ENCODE measurements at regions not wholly inside any gene's neighbourhood (a gene's known extent, or its start where the extent isn't known, plus 50 kb on each side); places are given as distances from the start of the nearest gene placed in this dataset.
A peak's percentile ranks its signal among the peaks of the same experiment; 100 is the strongest.
"Not testable (repeated sequence)": the region's sequence is repeated elsewhere in the genome, so short reads cannot be mapped to it uniquely, and the experiment has no call there.

DNA sequence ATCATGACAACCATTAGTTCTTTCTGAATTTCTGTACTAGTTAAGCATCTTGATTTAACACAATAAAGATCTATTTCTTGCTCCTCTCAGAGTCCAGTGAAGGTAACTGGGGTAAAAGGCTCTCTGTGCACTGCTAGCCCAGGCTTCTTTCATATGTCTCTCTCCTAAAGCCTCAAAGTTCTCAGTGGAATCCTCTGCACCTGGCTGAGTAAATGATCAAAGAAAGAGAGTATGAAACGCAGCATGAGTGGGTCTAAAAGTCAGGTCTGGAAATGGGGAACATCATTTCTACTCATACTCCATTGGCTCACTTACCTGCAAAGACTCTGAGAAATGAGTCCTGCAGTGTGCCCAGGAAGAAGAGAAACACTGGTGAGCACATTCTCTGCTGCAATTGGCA is 418.5 kb downstream of the PTPRC start:
- no peak for DNase-seq

DNA sequence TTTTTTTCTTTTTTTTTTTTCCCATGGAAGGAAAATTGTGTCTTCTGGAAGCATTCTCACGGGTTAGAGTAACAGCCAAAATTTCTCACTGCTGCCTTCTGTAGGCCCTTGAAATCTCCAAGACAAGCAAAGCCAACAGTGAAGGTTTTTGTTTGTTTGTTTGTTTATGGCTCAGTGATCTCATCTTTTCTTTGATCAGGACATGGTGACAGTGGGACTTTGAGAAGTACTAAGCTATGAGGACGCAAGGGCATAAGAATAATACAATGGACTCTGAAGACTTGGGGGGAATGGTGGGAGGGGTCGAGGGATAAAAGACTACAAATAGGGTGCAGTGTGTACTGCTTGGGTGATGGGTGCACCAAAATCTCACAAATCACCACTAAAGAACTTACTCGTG is 419.4 kb downstream of the PTPRC start:
- no peak for DNase-seq

DNA sequence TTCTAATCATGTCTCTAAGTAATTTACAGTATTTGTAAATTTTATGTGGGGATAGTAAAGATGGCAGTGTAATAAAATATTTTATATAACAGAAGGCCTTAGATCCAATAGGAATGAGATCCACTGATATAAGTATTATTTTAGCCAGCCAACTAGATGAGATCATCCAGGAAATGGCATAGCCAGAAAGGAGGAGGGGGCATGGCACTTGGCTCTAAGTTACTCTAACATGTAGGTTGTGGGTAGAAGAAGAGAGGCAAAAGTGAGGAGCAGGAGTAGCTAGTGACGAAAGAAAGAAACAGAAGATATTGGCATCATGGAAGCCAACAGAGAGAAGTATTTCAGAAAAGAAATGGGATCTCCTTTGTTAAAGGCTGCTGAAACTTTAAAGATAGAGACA is 426.1 kb downstream of the PTPRC start:
- DNase-seq = no peak

DNA sequence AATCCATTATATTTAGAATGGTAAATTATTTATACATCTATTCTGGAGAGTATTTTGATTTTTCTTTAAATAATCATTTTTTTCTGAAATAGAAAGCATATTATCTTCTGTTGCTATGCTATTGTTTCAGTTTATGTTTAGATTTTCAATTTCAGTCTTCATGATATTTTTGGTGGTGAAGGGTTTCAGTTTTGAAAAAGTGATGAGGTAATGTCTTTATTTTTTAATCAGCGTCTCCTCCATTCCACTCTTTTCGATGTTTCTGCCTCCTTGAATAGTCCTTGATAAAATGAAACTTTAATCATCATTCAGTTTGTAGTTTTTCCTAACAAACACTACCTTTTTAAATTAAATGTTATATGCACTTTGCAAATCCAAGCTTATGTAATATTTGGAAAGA is 428.6 kb downstream of the PTPRC start:
- no peak for DNase-seq

DNA sequence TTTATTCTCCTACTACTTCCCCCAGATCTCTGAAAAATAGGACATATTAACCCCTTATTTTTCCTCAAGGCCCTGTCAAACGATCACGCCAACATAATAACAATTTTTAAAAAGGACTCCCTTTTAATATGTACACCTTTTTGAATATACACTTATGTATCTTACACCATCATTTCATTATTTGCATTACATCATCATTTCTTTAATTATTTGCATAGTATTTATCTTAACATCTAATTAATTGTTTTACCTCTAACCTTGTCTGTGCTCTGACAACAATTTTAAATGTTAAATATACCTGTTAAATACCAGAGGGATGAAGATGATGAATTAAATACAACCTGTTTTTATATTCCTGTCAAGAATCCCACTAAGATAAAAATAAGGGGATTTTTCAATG is 432.2 kb downstream of the PTPRC start:
- no peak for DNase-seq

- no peak for DNase-seq
Observed at GRCh38 chr1:199073166-199073565, 434.3 kb downstream of the PTPRC start.

DNA sequence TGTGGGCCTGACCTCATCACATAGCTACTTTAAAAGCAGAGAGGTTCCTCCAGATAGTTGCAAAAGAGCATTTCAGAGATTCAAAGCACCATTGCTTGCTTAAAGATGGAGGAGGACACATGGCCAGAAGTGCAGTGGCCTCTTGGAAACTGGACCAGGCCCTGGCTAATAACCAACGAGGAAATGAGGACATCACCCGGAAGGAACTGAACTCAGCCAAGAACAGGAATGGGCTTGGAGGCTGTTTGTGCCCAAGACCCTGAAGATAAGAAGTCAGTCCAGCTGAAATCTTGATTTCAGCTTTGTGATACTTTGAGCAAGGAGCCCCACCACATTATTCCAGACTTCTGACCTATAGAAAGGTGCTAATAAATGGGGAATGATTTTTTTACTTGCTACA is 437.0 kb downstream of the PTPRC start:
- DNase-seq = no peak

DNA sequence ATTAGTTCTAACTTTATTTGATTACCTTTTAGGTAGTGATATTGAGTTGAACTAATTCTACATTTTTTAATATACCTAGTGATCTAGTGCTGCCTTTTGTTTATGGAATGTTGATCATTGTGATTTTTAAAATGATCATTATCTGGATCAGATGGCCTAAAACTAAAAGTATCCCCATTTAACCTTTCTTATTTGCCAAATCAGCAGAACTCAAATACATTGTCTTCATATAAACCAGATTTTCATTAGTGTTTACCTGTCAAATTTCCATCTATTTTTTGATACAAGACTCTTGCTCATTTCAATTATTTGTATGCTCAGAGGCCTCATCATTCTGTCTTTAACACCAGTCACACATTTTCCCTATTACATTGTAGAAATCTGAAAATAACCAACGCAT is 441.2 kb downstream of the PTPRC start:
- DNase-seq = no peak

- no peak for DNase-seq
Observed at GRCh38 chr1:199081739-199082138, 442.9 kb downstream of the PTPRC start.

GRCh38 chr1:199082778-199083389 is 444.0 kb downstream of the PTPRC start:
- DNase-seq = no peak

DNA sequence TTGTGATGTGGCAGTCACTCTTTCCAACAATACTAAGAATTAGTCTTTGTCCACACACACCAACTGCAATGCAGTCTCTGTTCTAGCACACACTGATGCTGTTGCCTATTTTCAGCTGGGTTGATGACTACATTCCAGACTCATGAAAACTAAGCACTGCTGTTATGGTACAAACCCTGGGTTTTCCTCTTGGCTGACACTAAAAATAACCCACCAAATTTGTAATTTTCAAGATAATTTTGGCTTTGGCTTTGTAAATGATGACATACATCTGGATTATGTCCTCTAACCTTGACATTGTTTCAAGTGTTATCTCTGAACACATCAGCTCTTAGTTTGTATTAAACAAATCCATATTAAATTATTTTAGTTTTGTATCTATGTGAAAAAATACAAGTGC is 444.8 kb downstream of the PTPRC start:
- DNase-seq = no peak

GRCh38 chr1:199084293-199084692 is 445.5 kb downstream of the PTPRC start:
- no peak for DNase-seq

- DNase-seq = no peak
Observed at GRCh38 chr1:199085903-199086302, 447.1 kb downstream of the PTPRC start.

DNA sequence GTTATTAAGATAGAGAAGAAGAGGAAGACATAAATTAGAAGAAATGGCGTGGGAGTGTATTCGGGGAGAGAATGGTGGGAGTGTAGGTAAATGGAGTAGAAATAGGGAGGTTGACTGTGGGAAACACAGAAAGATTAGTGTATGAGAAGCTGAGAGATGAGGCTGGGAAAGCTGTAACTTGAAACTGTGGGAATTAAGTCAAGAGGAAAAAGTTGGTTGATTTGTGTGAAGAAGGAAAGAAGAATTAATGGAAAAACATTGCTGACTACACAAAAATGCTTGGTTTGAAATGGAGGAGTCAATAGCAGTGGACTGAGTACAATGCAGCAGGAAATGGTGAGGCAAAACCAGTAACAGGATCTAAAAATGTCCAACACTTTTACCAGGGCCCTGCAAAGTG is 448.3 kb downstream of the PTPRC start:
- no peak for DNase-seq

DNA sequence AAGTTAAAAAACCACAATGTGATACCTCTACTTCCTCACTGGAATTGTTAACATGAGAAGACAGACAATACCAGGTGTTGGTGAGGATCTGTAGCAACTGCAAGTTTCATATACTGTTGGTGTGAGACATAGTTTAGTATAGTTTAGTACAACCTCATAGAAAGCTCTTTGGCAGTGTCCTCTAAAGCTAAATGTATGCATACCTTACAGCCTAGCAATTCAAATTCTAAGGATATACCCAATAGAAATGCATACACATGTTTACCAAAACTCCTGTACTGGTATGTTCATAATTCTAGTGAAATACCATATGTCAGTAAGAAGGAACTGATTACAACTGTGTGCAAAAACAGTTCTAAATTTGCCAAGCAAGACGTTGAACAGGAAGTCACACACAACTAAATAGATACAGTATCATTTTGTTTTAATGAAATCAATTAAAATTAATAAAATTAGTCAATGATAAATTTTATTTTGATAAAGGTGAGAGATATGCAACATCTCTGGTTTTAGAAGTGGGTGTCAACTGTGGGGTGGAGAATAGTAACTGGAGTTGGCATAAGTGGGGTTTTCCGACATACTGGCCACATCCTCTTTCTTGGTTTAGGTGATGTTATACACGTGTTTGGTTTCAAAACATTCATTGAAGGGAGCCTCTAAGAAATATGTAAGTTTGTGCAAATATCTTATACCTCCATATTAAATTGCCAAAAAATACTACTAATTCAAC is 450.7 kb downstream of the PTPRC start:
- DNase-seq = no peak

GRCh38 chr1:199095628-199096027 is 456.8 kb downstream of the PTPRC start:
- DNase-seq = not testable (repeated sequence)

- DNase-seq = no peak
Observed at GRCh38 chr1:199096591-199096990, 457.8 kb downstream of the PTPRC start.

DNA sequence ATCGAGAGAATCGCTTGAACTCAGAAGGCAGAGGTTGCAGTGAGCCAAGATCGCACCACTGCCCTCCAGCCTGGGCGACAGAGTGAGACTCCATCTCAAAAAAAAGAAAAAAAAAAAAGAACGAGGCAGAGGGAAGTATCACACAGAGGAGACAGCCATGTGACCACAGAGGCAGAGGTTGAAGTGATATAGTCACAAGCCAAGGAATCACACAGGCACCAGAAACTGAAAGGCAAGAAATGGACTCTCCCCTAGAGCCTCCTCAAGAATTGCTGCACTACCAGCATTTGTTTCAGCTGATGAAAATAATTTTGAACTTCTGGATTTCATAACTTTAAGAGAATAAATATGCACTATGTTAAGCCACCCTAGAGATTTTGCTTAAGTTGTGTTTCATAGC is 459.6 kb downstream of the PTPRC start:
- no peak for DNase-seq

- no peak for DNase-seq
Observed at GRCh38 chr1:199101139-199101538, 462.3 kb downstream of the PTPRC start.

- DNase-seq = no peak
Observed at GRCh38 chr1:199101635-199102034, 462.8 kb downstream of the PTPRC start.

GRCh38 chr1:199102239-199102638 is 463.4 kb downstream of the PTPRC start:
- no peak for DNase-seq

GRCh38 chr1:199109160-199109559 is 470.3 kb downstream of the PTPRC start:
- DNase-seq = no peak

DNA sequence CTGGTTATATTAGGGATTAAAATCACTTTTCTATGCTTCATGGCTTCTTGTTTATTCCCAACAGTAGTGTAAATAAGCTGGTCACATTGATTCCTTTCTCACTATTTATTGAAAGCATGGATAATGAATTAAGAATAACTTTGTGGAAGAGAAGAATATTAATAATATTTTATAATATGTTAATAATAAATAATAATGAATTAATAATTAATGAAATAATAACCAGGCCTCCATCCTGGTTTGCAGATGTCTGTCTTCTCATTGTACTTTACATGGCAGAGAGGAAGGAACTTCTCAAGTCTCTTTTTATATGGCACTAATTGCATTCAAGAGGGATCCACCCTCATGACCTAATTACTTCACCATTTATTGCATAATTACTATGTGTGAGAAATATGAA is 473.5 kb downstream of the PTPRC start:
- DNase-seq = no peak

- DNase-seq = peak; percentile 76 to 79
Observed at GRCh38 chr1:199113265-199113869, 474.5 kb downstream of the PTPRC start.

DNA sequence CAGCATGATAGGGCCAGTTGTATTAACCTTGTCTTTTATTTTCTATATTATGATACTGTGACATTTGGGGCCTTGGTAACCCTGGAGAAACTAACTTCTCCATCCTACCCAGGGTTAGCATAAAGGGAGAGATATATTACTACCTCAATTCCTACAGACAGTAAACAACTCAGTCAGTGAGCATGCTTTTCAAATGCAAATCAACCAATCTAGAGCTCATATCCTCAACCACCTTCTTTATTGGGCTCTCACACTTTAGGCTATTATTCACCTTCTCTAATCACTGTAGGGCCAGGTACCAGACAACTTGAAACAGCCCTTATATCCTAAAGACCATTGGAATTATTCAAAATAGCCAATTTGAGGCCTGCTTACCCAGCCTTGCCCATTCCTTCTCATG is 477.6 kb downstream of the PTPRC start:
- DNase-seq = no peak
